ENCODE measurements at regions not wholly inside any gene's neighbourhood (a gene's known extent, or its start where the extent isn't known, plus 50 kb on each side); places are given as distances from the start of the nearest gene placed in this dataset.

- Histone ChIP-seq H3K27ac (ENCODE audit: low read depth, low read length) (no peak overlapping the region), H3K36me3 (ENCODE audit: control insufficient read depth in 1 of 2, insufficient read depth in 2 of 2, low read length in 2 of 2) (no peaks in the 10 kb centered on the region), H3K27me3 (ENCODE audit: insufficient read depth, low read length) (no peaks in the 10 kb centered on the region), H3K4me3 (ENCODE audit: low read depth, low read length) (no peak overlapping the region), H2BK12ac (ENCODE audit: low read length) (no peak overlapping the region), H4K91ac (ENCODE audit: low read depth, low read length) (no peak overlapping the region), H3K79me2 (ENCODE audit: control insufficient read depth, insufficient read depth, low read length, poor library complexity) (no peaks in the 10 kb centered on the region), H2AK5ac (ENCODE audit: low read length) (no peak overlapping the region), H2AFZ (ENCODE audit: insufficient read depth, low read length, poor library complexity) (no peak overlapping the region), H3K79me1 (ENCODE audit: low read length) (no peaks in the 10 kb centered on the region), H3K18ac (ENCODE audit: low read length) (no peak overlapping the region), H4K8ac (ENCODE audit: low read depth, low read length) (no peak overlapping the region), H3K9me3 (ENCODE audit: insufficient read depth, low read depth, low read length) (no peaks in the 10 kb centered on the region), H4K12ac (ENCODE audit: low read depth, low read length) (no peak overlapping the region), H3K4me1 (ENCODE audit: control insufficient read depth in 1 of 2, insufficient read depth in 2 of 2, low read length in 2 of 2) (no peaks in the 10 kb centered on the region), H3K14ac (ENCODE audit: low read length) (no peak overlapping the region), H2BK120ac (ENCODE audit: insufficient read depth, low read length, poor library complexity) (no peak overlapping the region), H3K4ac (ENCODE audit: low read depth, low read length) (no peak overlapping the region), H3K9ac (ENCODE audit: low read length) (no peak overlapping the region), H2BK5ac (ENCODE audit: low read depth, low read length, poor library complexity) (no peak overlapping the region), H3K4me2 (ENCODE audit: low read length) (no peak overlapping the region), H3K23ac (ENCODE audit: low read length) (no peak overlapping the region)
- no CpG with 5 or more reads among the region's 5 CpGs for WGBS (ENCODE audit: extremely low coverage, insufficient coverage, insufficient read length)
- DNase-seq = no peak
Measured at GRCh38 chr21:17438635-17439034, 74.2 kb upstream of the CXADR start.

- Histone ChIP-seq H2BK120ac (ENCODE audit: insufficient read depth, low read length, poor library complexity) (no peak overlapping the region), H3K9me3 (ENCODE audit: insufficient read depth, low read depth, low read length) (no peaks in the 10 kb centered on the region), H3K36me3 (ENCODE audit: control insufficient read depth in 1 of 2, insufficient read depth in 2 of 2, low read length in 2 of 2) (no peaks in the 10 kb centered on the region), H3K4me2 (ENCODE audit: low read length) (no peak overlapping the region), H3K27ac (ENCODE audit: low read depth, low read length) (no peak overlapping the region), H2BK5ac (ENCODE audit: low read depth, low read length, poor library complexity) (no peak overlapping the region), H4K12ac (ENCODE audit: low read depth, low read length) (no peak overlapping the region), H3K18ac (ENCODE audit: low read length) (no peak overlapping the region), H3K79me1 (ENCODE audit: low read length) (no peaks in the 10 kb centered on the region), H3K4me1 (ENCODE audit: control insufficient read depth in 1 of 2, insufficient read depth in 2 of 2, low read length in 2 of 2) (no peaks in the 10 kb centered on the region), H3K4me3 (ENCODE audit: low read depth, low read length) (no peak overlapping the region), H2BK12ac (ENCODE audit: low read length) (no peak overlapping the region), H4K8ac (ENCODE audit: low read depth, low read length) (no peak overlapping the region), H3K4ac (ENCODE audit: low read depth, low read length) (no peak overlapping the region), H4K91ac (ENCODE audit: low read depth, low read length) (no peak overlapping the region), H3K9ac (ENCODE audit: low read length) (no peak overlapping the region), H2AFZ (ENCODE audit: insufficient read depth, low read length, poor library complexity) (no peak overlapping the region), H3K27me3 (ENCODE audit: insufficient read depth, low read length) (no peaks in the 10 kb centered on the region), H3K79me2 (ENCODE audit: control insufficient read depth, insufficient read depth, low read length, poor library complexity) (no peaks in the 10 kb centered on the region), H3K23ac (ENCODE audit: low read length) (no peak overlapping the region), H3K14ac (ENCODE audit: low read length) (no peak overlapping the region), H2AK5ac (ENCODE audit: low read length) (no peak overlapping the region)
- no peak for DNase-seq
- no CpG with 5 or more reads among the region's 3 CpGs for WGBS (ENCODE audit: extremely low coverage, insufficient coverage, insufficient read length)
Measured at GRCh38 chr21:17440969-17441368, 71.9 kb upstream of the CXADR start.

- H3K27me3 ChIP-seq (ENCODE audit: insufficient read depth, low read length) = no peaks in the 10 kb centered on the region
- no peak overlapping the region for H2BK5ac ChIP-seq (ENCODE audit: low read depth, low read length, poor library complexity)
- H4K91ac ChIP-seq (ENCODE audit: low read depth, low read length) = no peak overlapping the region
- no peak overlapping the region for H2BK120ac ChIP-seq (ENCODE audit: insufficient read depth, low read length, poor library complexity)
- H3K14ac ChIP-seq (ENCODE audit: low read length) = no peak overlapping the region
- no peaks in the 10 kb centered on the region for H3K79me2 ChIP-seq (ENCODE audit: control insufficient read depth, insufficient read depth, low read length, poor library complexity)
- H3K4ac ChIP-seq (ENCODE audit: low read depth, low read length) = no peak overlapping the region
- no peaks in the 10 kb centered on the region for H3K4me1 ChIP-seq (ENCODE audit: control insufficient read depth in 1 of 2, insufficient read depth in 2 of 2, low read length in 2 of 2)
- H3K9me3 ChIP-seq (ENCODE audit: insufficient read depth, low read depth, low read length) = no peaks in the 10 kb centered on the region
- H3K4me3 ChIP-seq (ENCODE audit: low read depth, low read length) = no peak overlapping the region
- WGBS (ENCODE audit: extremely low coverage, insufficient coverage, insufficient read length) = no CpG with 5 or more reads among the region's 1 CpG
- H3K36me3 ChIP-seq (ENCODE audit: control insufficient read depth in 1 of 2, insufficient read depth in 2 of 2, low read length in 2 of 2) = no peaks in the 10 kb centered on the region
- H4K8ac ChIP-seq (ENCODE audit: low read depth, low read length) = no peak overlapping the region
- no peak for DNase-seq
- H2BK12ac ChIP-seq (ENCODE audit: low read length) = no peak overlapping the region
- H4K12ac ChIP-seq (ENCODE audit: low read depth, low read length) = no peak overlapping the region
- no peaks in the 10 kb centered on the region for H3K79me1 ChIP-seq (ENCODE audit: low read length)
- no peak overlapping the region for H3K9ac ChIP-seq (ENCODE audit: low read length)
- no peak overlapping the region for H3K23ac ChIP-seq (ENCODE audit: low read length)
- no peak overlapping the region for H3K27ac ChIP-seq (ENCODE audit: low read depth, low read length)
- no peak overlapping the region for H2AFZ ChIP-seq (ENCODE audit: insufficient read depth, low read length, poor library complexity)
- no peak overlapping the region for H3K4me2 ChIP-seq (ENCODE audit: low read length)
- no peak overlapping the region for H2AK5ac ChIP-seq (ENCODE audit: low read length)
- H3K18ac ChIP-seq (ENCODE audit: low read length) = no peak overlapping the region
Measured at GRCh38 chr21:17441370-17441769, 71.5 kb upstream of the CXADR start.

- no peak overlapping the region for H3K18ac ChIP-seq (ENCODE audit: low read length)
- H3K9ac ChIP-seq (ENCODE audit: low read length) = no peak overlapping the region
- H2BK5ac ChIP-seq (ENCODE audit: low read depth, low read length, poor library complexity) = no peak overlapping the region
- no peak overlapping the region for H2AFZ ChIP-seq (ENCODE audit: insufficient read depth, low read length, poor library complexity)
- no peak for DNase-seq
- no peak overlapping the region for H3K14ac ChIP-seq (ENCODE audit: low read length)
- no peaks in the 10 kb centered on the region for H3K4me1 ChIP-seq (ENCODE audit: control insufficient read depth in 1 of 2, insufficient read depth in 2 of 2, low read length in 2 of 2)
- H3K4me2 ChIP-seq (ENCODE audit: low read length) = no peak overlapping the region
- no peak overlapping the region for H2AK5ac ChIP-seq (ENCODE audit: low read length)
- no peak overlapping the region for H4K8ac ChIP-seq (ENCODE audit: low read depth, low read length)
- no peak overlapping the region for H3K4ac ChIP-seq (ENCODE audit: low read depth, low read length)
- no peak overlapping the region for H4K91ac ChIP-seq (ENCODE audit: low read depth, low read length)
- H4K12ac ChIP-seq (ENCODE audit: low read depth, low read length) = no peak overlapping the region
- no peak overlapping the region for H3K4me3 ChIP-seq (ENCODE audit: low read depth, low read length)
- no peaks in the 10 kb centered on the region for H3K9me3 ChIP-seq (ENCODE audit: insufficient read depth, low read depth, low read length)
- H3K79me2 ChIP-seq (ENCODE audit: control insufficient read depth, insufficient read depth, low read length, poor library complexity) = no peaks in the 10 kb centered on the region
- no peaks in the 10 kb centered on the region for H3K27me3 ChIP-seq (ENCODE audit: insufficient read depth, low read length)
- H2BK12ac ChIP-seq (ENCODE audit: low read length) = no peak overlapping the region
- H3K79me1 ChIP-seq (ENCODE audit: low read length) = no peaks in the 10 kb centered on the region
- no peak overlapping the region for H3K27ac ChIP-seq (ENCODE audit: low read depth, low read length)
- no peaks in the 10 kb centered on the region for H3K36me3 ChIP-seq (ENCODE audit: control insufficient read depth in 1 of 2, insufficient read depth in 2 of 2, low read length in 2 of 2)
- WGBS (ENCODE audit: extremely low coverage, insufficient coverage, insufficient read length) = no CpG with 5 or more reads among the region's 2 CpGs
- H2BK120ac ChIP-seq (ENCODE audit: insufficient read depth, low read length, poor library complexity) = no peak overlapping the region
- no peak overlapping the region for H3K23ac ChIP-seq (ENCODE audit: low read length)
Measured at GRCh38 chr21:17442165-17442564, 70.7 kb upstream of the CXADR start.
